GM18498 (cell line): ENCODE measurements at regions not wholly inside any gene's neighbourhood (a gene's known extent, or its start where the extent isn't known, plus 50 kb on each side); places are given as distances from the start of the nearest gene placed in this dataset.
"Not testable (repeated sequence)": the region's sequence is repeated elsewhere in the genome, so short reads cannot be mapped to it uniquely, and the experiment has no call there.

Experiments used
- ATAC-seq: cut with Tn5 transposase; IDR thresholded peaks from one replicate; pipeline ENCODE4 v1.9.1; 2021; ENCODE audit warnings: mild to moderate bottlenecking, moderate library complexity; ENCODE audit not compliant: unreplicated experiment

- ATAC-seq, result not testable (repeated sequence)
Observed at GRCh38 chr9:41019858-41020562, 108.5 kb downstream of the FOXD4L6 start.

- not testable (repeated sequence) for ATAC-seq
Observed at GRCh38 chr9:41018948-41019347, 109.5 kb downstream of the FOXD4L6 start.

GRCh38 chr9:41016699-41017098 lies 111.8 kb downstream of the FOXD4L6 start:
- ATAC-seq, result not testable (repeated sequence)

GRCh38 chr9:40999952-41000700 lies 128.4 kb downstream of the FOXD4L6 start:
- ATAC-seq, result not testable (repeated sequence)

- ATAC-seq, result not testable (repeated sequence)
Observed at GRCh38 chr9:40995490-40995889, 133.0 kb downstream of the FOXD4L6 start.

- not testable (repeated sequence) for ATAC-seq
Observed at GRCh38 chr9:40993842-40994241, 134.6 kb downstream of the FOXD4L6 start.

- not testable (repeated sequence) for ATAC-seq
Observed at GRCh38 chr9:40993375-40993774, 135.1 kb downstream of the FOXD4L6 start.

- ATAC-seq, result peak; percentile 41
Observed at GRCh38 chr9:40992472-40992821, 136.0 kb downstream of the FOXD4L6 start.

- peak; percentile 100 for ATAC-seq
Observed at GRCh38 chr9:40991741-40992471, 136.6 kb downstream of the FOXD4L6 start.

- ATAC-seq, result not testable (repeated sequence)
Observed at GRCh38 chr9:40991100-40991740, 137.3 kb downstream of the FOXD4L6 start.

GRCh38 chr9:40986332-40986731 lies 142.1 kb downstream of the FOXD4L6 start:
- not testable (repeated sequence) for ATAC-seq

- ATAC-seq, result not testable (repeated sequence)
Observed at GRCh38 chr9:40975351-40975750, 153.1 kb downstream of the FOXD4L6 start.

- not testable (repeated sequence) for ATAC-seq
Observed at GRCh38 chr9:40974912-40975311, 153.6 kb downstream of the FOXD4L6 start.

- not testable (repeated sequence) for ATAC-seq
Observed at GRCh38 chr9:40971773-40972172, 156.7 kb downstream of the FOXD4L6 start.

- ATAC-seq, result not testable (repeated sequence)
Observed at GRCh38 chr9:40970340-40970739, 158.1 kb downstream of the FOXD4L6 start.

- not testable (repeated sequence) for ATAC-seq
Observed at GRCh38 chr9:40962461-40962860, 166.0 kb downstream of the FOXD4L6 start.

- not testable (repeated sequence) for ATAC-seq
Observed at GRCh38 chr9:40951876-40952494, 176.5 kb downstream of the FOXD4L6 start.

GRCh38 chr9:40946228-40946627 lies 182.3 kb downstream of the FOXD4L6 start:
- not testable (repeated sequence) for ATAC-seq

GRCh38 chr9:40942730-40943129 lies 185.8 kb downstream of the FOXD4L6 start:
- not testable (repeated sequence) for ATAC-seq

GRCh38 chr9:40939888-40940209 lies 188.6 kb downstream of the FOXD4L6 start:
- not testable (repeated sequence) for ATAC-seq
